T-cell (primary cell): ENCODE measurements at regions not wholly inside any gene's neighbourhood (a gene's known extent, or its start where the extent isn't known, plus 50 kb on each side); places are given as distances from the start of the nearest gene placed in this dataset.

Source experiments
- ATAC-seq, 4 experiments: fragments of 200-7000 bp in 3 of 4; fragments of 150-1000 bp in 1 of 4; cut with Tn5 transposase; replicated peaks in 1 of 4; 1 replicate in 3 of 4; 2 replicates in 1 of 4; pipeline ENCODE4 v1.10.0; 2021; ENCODE audit warnings: moderate library complexity in 3 of 4, mild to moderate bottlenecking in 2 of 4, moderate number of reproducible peaks in 1 of 4
- CTCF ChIA-PET, 2 donors: fragments of 300-600 bp; sonication (Branson Sonifier 250); formaldehyde crosslinking; loops; one replicate each; lab custom pipeline; 2022; ENCODE audit warnings: antibody characterized with exemption in 2 of 2; lab: Charles Lee
- POLR2A ChIA-PET, 2 donors: fragments of 300-600 bp; sonication (Branson Sonifier 250); formaldehyde crosslinking; loops; one replicate each; lab custom pipeline; 2022; ENCODE audit warnings: antibody characterized with exemption in 2 of 2; lab: Charles Lee
- DNase-seq, 35 experiments: peaks; one replicate each; pipeline versions ENCODE4 v3.0.0 to v3.0.0-alpha.2; 2013 to 2023
- H3K27ac ChIP-seq: one replicate; pipeline ENCODE4 v1.5.1; 2013; ENCODE audit warnings: low read length
- H3K27me3 ChIP-seq, 2 experiments: replicated peaks in 1 of 2; 1 replicate in 1 of 2; 2 replicates in 1 of 2; pipeline versions ENCODE4 v1.6.1 to v1.7.0; 2013; ENCODE audit warnings: low read length in 1 of 2, mixed read lengths in 1 of 2; ENCODE audit not compliant: control insufficient read depth in 2 of 2, insufficient read depth in 2 of 2; ENCODE audit errors: extremely low read depth in 1 of 2
- H3K36me3 ChIP-seq, 2 donors: 1 replicate in 1 of 2; 2 replicates in 1 of 2; pipeline versions ENCODE4 v1.6.1 to v1.7.0; 2013; ENCODE audit warnings: low read length in 1 of 2; ENCODE audit not compliant: control insufficient read depth in 2 of 2, insufficient read depth in 1 of 2; ENCODE audit errors: extremely low read depth in 1 of 2
- H3K4me1 ChIP-seq, 2 experiments: 1 replicate in 1 of 2; 2 replicates in 1 of 2; pipeline versions ENCODE4 v1.6.1 to v1.7.0; 2013; ENCODE audit warnings: low read length in 2 of 2, mixed read lengths in 1 of 2; ENCODE audit not compliant: insufficient read depth in 2 of 2, control insufficient read depth in 1 of 2; ENCODE audit errors: extremely low read depth in 1 of 2
- H3K4me3 ChIP-seq, 2 donors: 1 replicate in 1 of 2; 2 replicates in 1 of 2; pipeline versions ENCODE4 v1.5.1 to v1.7.0; 2013; ENCODE audit warnings: mild to moderate bottlenecking in 2 of 2, low read length in 1 of 2, moderate library complexity in 1 of 2; ENCODE audit not compliant: control insufficient read depth in 1 of 2; ENCODE audit errors: extremely low read depth in 1 of 2
- H3K9me3 ChIP-seq: 2 replicates; pipeline ENCODE4 v1.7.0; 2013
- H3K27ac Mint-ChIP-seq, 2 donors: one replicate each; pipeline ENCODE4 v1.8.0; 2020 to 2021; ENCODE audit warnings: mild to moderate bottlenecking in 2 of 2, mixed read lengths in 2 of 2
- H3K27me3 Mint-ChIP-seq, 2 donors: one replicate each; pipeline ENCODE4 v1.8.0; 2021 to 2022; ENCODE audit warnings: mixed read lengths in 2 of 2
- H3K36me3 Mint-ChIP-seq: one replicate; pipeline ENCODE4 v1.8.0; 2021; ENCODE audit warnings: mixed read lengths
- H3K4me1 Mint-ChIP-seq, 3 donors: one replicate each; pipeline ENCODE4 v1.8.0; 2020 to 2022; ENCODE audit warnings: mixed read lengths in 3 of 3, mild to moderate bottlenecking in 1 of 3
- H3K4me3 Mint-ChIP-seq, 3 donors: one replicate each; pipeline ENCODE4 v1.8.0; 2020 to 2022; ENCODE audit warnings: mild to moderate bottlenecking in 3 of 3, mixed read lengths in 3 of 3, moderate library complexity in 3 of 3
- H3K9me3 Mint-ChIP-seq, 3 donors: one replicate each; pipeline ENCODE4 v1.8.0; 2020 to 2022; ENCODE audit warnings: mixed read lengths in 3 of 3
- WGBS: methylation state at CpG from one replicate; pipeline ENCODE4 v1.1.5; 2013; ENCODE audit warnings: missing lambda C conversion rate; ENCODE audit not compliant: insufficient coverage; 5-methylcytosine and 5-hydroxymethylcytosine counted together

DNA sequence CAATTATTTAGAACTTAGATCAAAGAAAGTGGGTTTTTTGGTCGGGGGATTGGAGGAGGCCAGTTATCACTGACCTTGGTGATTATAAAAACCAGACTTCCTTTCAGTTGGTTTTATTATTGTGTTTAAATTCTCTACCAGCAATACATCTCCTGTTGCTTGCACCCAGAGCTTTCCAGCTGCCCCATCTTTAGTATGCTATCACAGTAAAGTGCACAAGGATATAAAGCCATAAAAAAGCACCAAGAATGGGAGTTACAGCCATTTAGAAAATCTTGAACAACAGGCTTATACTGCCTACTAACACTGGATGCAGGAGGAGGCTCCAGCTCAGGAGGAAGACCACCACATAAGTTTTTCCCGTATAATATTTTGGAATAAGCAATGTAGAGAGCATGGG lies 148.7 kb upstream of the OSR1 start:
- H3K4me3 ChIP-seq = no peak overlapping the region
- CTCF ChIA-PET = no interaction called here
- Mint-ChIP-seq H3K9me3 (peaks cover 0 to 11% (median 0%) of the 10 kb centered on the region in 3 donors), H3K27ac (no peak overlapping the region), H3K4me1 (no peaks in the 10 kb centered on the region), H3K27me3 (peaks cover 24 to 36% of the 10 kb centered on the region in 2 donors), H3K4me3 (no peak overlapping the region), H3K36me3 (no peaks in the 10 kb centered on the region)
- DNase-seq = no peak
- no peaks in the 10 kb centered on the region for H3K36me3 ChIP-seq
- no CpG with 5 or more reads among the region's 2 CpGs for WGBS
- POLR2A ChIA-PET = interaction anchor here in 1 of 2 donors (0.5 kb wide), 1 partner anchor 68 kb away, joined by 3 read pairs; no protein-coding TSS in a partner anchor
- no peak for ATAC-seq
- H3K9me3 ChIP-seq = no peaks in the 10 kb centered on the region
- H3K4me1 ChIP-seq = no peaks in the 10 kb centered on the region
- no peak overlapping the region for H3K27ac ChIP-seq
- peaks cover 0 to 4% of the 10 kb centered on the region in 2 experiments for H3K27me3 ChIP-seq

DNA sequence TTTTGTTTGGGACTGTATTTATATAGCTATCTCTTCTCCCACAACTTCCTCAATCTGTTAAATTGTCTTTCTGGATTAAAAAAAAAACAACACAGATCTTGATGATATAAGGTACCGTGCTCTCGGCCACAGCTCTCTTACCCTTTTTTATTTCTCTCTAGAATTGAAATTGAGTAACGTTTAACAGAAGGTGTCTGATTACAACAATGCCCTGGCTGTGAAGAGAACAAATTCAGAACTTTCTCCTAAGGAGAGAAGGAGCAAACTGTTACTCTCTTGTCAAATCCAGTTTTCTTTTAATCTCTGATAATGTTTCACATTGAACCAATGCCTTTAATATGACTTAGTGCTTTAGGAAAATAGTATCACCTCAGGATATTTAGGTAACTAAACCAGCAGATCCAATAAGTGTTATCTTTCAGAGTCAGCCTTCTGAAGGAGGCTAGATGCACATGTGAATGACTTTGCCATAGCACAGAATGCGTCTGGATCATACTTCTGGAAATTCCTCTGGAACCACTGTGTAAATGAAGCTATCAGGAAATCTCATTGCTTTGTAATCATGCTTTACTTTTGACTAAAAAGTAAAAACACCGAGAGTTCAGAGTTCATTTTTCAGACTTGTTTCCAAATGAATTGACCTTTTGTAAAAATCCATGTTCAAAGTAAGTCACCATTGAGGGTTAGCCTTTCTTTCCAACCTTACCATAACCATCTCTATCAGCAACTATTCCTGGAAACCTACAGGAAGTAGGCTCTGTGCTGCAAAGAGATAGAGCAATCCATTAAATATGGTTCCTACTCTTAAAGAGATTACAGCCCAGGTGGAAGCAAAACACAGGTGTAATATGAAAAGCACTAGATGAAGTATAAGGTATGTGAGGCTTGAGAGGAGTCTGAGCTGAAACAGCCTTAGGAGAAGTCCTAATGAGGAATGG lies 147.0 kb upstream of the OSR1 start:
- H3K36me3 Mint-ChIP-seq = no peaks in the 10 kb centered on the region
- Histone ChIP-seq H3K27ac (no peak overlapping the region), H3K4me1 (no peaks in the 10 kb centered on the region), H3K27me3 (peaks cover 0 to 4% of the 10 kb centered on the region in 2 experiments), H3K36me3 (no peaks in the 10 kb centered on the region), H3K9me3 (no peaks in the 10 kb centered on the region), H3K4me3 (no peak overlapping the region)
- POLR2A ChIA-PET = no interaction called here
- H3K4me3 Mint-ChIP-seq = no peak overlapping the region
- no peaks in the 10 kb centered on the region for H3K4me1 Mint-ChIP-seq
- H3K9me3 Mint-ChIP-seq = peaks cover 0 to 11% (median 0%) of the 10 kb centered on the region in 3 donors
- peaks cover 25 to 30% of the 10 kb centered on the region in 2 donors for H3K27me3 Mint-ChIP-seq
- CTCF ChIA-PET = no interaction called here
- ATAC-seq (no peak), DNase-seq (no peak)
- WGBS = 60% methylated on average over 2 of the region's 5 CpGs
- H3K27ac Mint-ChIP-seq = no peak overlapping the region

DNA sequence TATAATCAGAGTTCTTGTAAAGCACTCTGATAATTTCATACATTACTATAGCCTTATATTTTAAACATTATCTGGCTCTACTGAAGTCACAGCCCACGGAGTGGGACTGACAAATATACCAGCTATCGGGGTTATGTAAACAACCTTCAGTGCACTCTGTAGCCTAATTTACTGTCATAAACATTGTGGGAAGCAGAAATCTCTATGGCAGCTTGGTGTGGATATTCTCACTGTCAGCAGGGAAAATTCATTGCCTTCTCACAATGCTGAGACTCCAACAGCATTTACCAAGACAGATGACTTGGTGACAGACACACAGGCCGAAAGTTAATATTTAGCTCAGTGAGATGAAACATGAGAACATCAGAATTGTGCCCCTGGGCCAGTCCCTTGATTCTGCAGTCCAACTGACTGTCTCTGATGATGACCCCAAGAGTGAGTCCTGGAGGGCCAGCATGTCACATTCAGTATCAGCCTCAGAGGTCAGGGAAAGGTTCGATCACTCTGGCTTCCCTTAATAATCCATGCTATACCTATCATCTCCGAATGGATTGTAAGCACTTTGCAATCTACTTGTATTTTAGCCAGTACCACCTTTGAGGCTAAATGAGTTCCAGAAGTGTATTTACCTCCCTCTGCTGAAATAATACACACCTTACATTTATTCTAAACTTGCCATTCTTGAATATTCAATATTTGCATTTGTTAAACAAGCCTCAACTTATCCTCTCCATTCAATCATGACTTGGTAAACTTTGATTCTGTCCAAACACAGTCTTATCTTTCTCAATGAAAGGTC lies 146.2 kb upstream of the OSR1 start:
- ATAC-seq = no peak
- 77% methylated on average over 3 of the region's 5 CpGs for WGBS
- Histone ChIP-seq H3K4me3 (no peak overlapping the region), H3K27me3 (peaks cover 0 to 4% of the 10 kb centered on the region in 2 experiments), H3K4me1 (no peaks in the 10 kb centered on the region), H3K27ac (no peak overlapping the region), H3K36me3 (no peaks in the 10 kb centered on the region), H3K9me3 (no peaks in the 10 kb centered on the region)
- no peaks in the 10 kb centered on the region for H3K4me1 Mint-ChIP-seq
- H3K4me3 Mint-ChIP-seq = no peak overlapping the region
- peaks cover 0 to 11% (median 0%) of the 10 kb centered on the region in 3 donors for H3K9me3 Mint-ChIP-seq
- CTCF ChIA-PET = no interaction called here
- POLR2A ChIA-PET = no interaction called here
- H3K27me3 Mint-ChIP-seq = peaks cover 25 to 30% of the 10 kb centered on the region in 2 donors
- H3K36me3 Mint-ChIP-seq = no peaks in the 10 kb centered on the region
- no peak for DNase-seq
- H3K27ac Mint-ChIP-seq = no peak overlapping the region

GRCh38 chr2:19503915-19504314 lies 145.5 kb upstream of the OSR1 start:
- Mint-ChIP-seq H3K27me3 (peaks cover 24 to 29% of the 10 kb centered on the region in 2 donors), H3K9me3 (peaks cover 0 to 11% (median 0%) of the 10 kb centered on the region in 3 donors), H3K36me3 (no peaks in the 10 kb centered on the region), H3K4me3 (no peak overlapping the region), H3K4me1 (no peaks in the 10 kb centered on the region), H3K27ac (no peak overlapping the region)
- no peaks in the 10 kb centered on the region for H3K4me1 ChIP-seq
- H3K27me3 ChIP-seq = peaks cover 0 to 4% of the 10 kb centered on the region in 2 experiments
- no peaks in the 10 kb centered on the region for H3K9me3 ChIP-seq
- 100% methylated on average over 1 of the region's 3 CpGs for WGBS
- ChIA-PET POLR2A (no interaction called here), CTCF (no interaction called here)
- H3K36me3 ChIP-seq = no peaks in the 10 kb centered on the region
- H3K4me3 ChIP-seq = no peak overlapping the region
- DNase-seq = no peak
- no peak overlapping the region for H3K27ac ChIP-seq
- ATAC-seq = no peak

- no peak overlapping the region for H3K4me3 Mint-ChIP-seq
- no peak for DNase-seq
- Histone ChIP-seq H3K4me3 (no peak overlapping the region), H3K36me3 (no peaks in the 10 kb centered on the region), H3K4me1 (no peaks in the 10 kb centered on the region), H3K27me3 (peaks cover 0 to 4% of the 10 kb centered on the region in 2 experiments), H3K27ac (no peak overlapping the region), H3K9me3 (no peaks in the 10 kb centered on the region)
- POLR2A ChIA-PET = interaction anchor here in 1 of 2 donors (0.5 kb wide), 1 partner anchor 531 kb away, joined by 3 read pairs; no protein-coding TSS in a partner anchor
- ATAC-seq = no peak
- H3K27ac Mint-ChIP-seq = no peak overlapping the region
- peaks cover 0 to 11% (median 0%) of the 10 kb centered on the region in 3 donors for H3K9me3 Mint-ChIP-seq
- no peaks in the 10 kb centered on the region for H3K4me1 Mint-ChIP-seq
- no peaks in the 10 kb centered on the region for H3K36me3 Mint-ChIP-seq
- WGBS = 63% methylated on average over 4 of the region's 4 CpGs
- peaks cover 22 to 26% of the 10 kb centered on the region in 2 donors for H3K27me3 Mint-ChIP-seq
- CTCF ChIA-PET = no interaction called here
Measured at GRCh38 chr2:19503406-19503805, 145.0 kb upstream of the OSR1 start.

DNA sequence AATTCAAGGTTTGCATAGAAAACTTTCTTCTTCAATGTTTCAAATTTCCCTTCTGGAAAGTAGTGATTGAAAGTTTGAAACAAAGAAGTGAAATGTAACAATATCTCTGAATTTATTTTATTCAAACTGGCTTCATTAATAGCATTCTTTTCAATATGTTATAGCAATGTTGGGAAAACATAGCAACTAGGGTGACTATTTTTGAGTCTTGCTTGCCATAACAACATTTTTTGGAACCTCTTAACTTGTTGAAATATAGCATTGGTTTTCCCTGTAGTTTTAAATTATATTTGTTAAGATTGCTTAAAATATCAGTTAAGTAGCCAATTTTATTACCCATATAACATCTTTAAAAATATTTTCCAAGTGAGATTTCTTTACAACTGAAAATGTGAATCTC lies 141.7 kb upstream of the OSR1 start:
- ChIA-PET CTCF (no interaction called here), POLR2A (no interaction called here)
- H3K4me1 Mint-ChIP-seq = no peaks in the 10 kb centered on the region
- Histone ChIP-seq H3K4me1 (no peaks in the 10 kb centered on the region), H3K4me3 (no peak overlapping the region), H3K27me3 (no peaks in the 10 kb centered on the region), H3K9me3 (no peaks in the 10 kb centered on the region), H3K36me3 (no peaks in the 10 kb centered on the region), H3K27ac (no peak overlapping the region)
- no peak for DNase-seq
- ATAC-seq = no peak
- no peak overlapping the region for H3K27ac Mint-ChIP-seq
- no peaks in the 10 kb centered on the region for H3K36me3 Mint-ChIP-seq
- H3K27me3 Mint-ChIP-seq = peaks cover 15% of the 10 kb centered on the region in 2 donors
- H3K9me3 Mint-ChIP-seq = peaks cover 0 to 11% (median 0%) of the 10 kb centered on the region in 3 donors
- H3K4me3 Mint-ChIP-seq = no peak overlapping the region
